ENCODE measurements at regions not wholly inside any gene's neighbourhood (a gene's known extent, or its start where the extent isn't known, plus 50 kb on each side); places are given as distances from the start of the nearest gene placed in this dataset.

DNA sequence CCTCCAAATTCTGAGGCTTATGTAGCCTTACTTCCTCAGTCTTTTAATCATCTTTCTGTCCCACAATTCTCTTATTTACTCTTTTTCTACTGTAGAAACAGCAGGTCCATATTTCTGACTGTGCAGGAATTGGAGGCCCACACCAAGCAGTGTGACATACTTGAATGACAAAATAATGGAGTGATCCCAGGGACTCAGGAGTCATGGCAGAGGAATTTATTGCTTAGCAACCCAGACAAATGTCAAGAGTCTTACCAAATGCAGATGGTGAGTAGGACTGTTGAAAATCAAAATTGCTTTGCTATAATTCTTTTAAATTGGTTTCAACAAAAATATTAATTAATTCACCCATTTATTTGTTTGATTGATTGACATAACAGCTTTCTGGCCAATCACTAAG is 59.9 kb downstream of the HTR1B start:
- DNase-seq: no peak

DNA sequence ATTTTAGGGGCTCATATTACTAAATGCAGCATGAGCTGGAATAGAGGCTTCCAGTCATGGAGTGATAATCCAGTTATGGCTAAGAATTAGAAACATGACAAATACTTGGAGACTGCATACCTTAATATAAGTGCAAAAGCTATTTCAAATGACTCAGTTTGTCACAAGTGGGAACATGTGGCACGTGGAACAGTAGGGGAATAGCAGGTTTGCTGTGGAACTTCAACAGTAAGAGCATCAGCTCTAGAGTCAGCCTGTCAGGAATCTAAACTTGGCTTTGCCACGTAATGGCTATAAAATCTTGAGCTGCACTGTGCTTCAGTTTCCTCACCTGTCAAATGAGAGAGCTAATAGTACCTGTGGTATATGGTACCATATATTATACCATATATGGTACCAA is 62.1 kb downstream of the HTR1B start:
- no peak for DNase-seq

DNA sequence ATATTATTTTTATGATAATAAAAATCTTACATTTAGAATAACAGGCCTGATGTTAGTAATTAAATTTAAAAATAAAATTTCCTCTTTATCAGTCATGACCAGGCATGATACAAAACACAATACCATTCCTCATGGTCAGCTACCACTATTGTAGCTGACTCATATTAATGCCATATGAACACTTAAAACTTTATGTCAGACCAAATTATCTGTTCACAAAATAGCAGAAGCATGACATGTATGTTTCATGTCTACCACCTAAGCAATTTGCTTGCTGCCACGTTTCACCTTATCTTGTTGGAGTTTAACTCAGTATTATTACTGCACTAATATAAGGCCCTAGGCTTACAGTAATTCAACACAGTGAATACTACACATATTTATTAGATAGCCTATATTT is 65.7 kb downstream of the HTR1B start:
- no peak for DNase-seq

GRCh38 chr6:77389402-77389801 is 73.9 kb downstream of the HTR1B start:
- DNase-seq: no peak

DNA sequence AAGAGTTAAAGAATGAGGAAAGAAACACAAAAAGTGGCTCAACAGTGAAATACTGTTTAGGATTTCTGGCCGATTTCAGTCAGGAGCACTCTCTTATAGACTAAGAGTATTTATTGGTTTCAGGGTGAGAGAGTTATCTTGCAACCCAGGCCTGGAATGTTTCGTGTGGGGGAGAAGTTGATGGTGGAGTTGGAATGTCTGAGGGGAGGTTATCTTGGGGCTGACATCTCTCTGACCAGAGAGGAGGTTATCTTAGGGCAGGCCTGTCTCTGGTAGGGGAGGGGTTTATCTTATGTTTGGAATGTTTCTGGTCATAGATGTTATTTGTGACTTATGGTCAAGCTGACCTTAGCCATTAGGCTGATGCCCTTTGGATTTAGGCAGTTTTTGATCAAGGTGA is 80.3 kb downstream of the HTR1B start:
- no peak for DNase-seq

GRCh38 chr6:77373955-77374354 is 89.3 kb downstream of the HTR1B start:
- no peak for DNase-seq

DNA sequence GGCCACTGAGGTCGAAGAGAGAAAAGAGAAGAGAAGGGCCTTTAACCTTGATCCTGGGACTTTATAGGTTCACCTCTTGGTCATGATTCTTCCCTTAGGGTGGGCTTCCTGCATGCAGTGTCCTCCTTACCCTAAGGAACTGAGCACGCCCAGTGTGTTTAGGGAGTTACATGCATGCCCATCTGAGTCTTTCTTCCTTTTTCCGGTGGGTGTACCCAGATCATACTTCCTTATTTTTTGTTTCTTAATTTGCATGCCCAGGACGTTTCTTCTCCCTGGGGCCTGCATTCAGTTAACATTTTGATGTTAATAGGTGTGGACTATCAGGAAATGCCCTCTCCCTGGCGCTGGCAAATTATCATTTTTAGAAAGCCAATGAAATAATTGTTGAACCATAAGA is 91.5 kb downstream of the HTR1B start:
- DNase-seq: no peak

GRCh38 chr6:77368660-77369313 is 94.5 kb downstream of the HTR1B start:
- no peak for DNase-seq

- DNase-seq: no peak
Measured at GRCh38 chr6:77366798-77367197, 96.5 kb downstream of the HTR1B start.

- DNase-seq: no peak
Measured at GRCh38 chr6:77363702-77364101, 99.6 kb downstream of the HTR1B start.

DNA sequence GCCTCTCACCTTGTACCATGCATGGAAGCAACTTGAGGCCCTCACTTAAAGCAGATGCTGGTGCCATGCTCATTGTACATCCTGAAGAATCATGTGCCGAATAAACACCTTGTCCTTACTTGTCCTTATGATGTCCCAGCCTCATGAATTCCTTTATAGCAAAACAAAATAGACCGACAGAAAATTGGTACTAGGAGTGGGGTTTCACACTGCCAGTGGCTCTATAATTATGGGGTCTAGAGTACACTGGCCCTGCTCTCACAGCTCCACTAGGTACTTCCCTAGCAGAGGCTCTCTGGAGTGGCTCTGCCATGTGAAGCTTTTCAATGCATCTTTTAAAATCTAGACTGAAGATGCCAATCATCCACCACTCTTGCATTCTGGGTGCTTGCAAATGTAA is 101.2 kb downstream of the HTR1B start:
- no peak for DNase-seq

GRCh38 chr6:77361018-77361417 is 102.3 kb downstream of the HTR1B start:
- DNase-seq: no peak

DNA sequence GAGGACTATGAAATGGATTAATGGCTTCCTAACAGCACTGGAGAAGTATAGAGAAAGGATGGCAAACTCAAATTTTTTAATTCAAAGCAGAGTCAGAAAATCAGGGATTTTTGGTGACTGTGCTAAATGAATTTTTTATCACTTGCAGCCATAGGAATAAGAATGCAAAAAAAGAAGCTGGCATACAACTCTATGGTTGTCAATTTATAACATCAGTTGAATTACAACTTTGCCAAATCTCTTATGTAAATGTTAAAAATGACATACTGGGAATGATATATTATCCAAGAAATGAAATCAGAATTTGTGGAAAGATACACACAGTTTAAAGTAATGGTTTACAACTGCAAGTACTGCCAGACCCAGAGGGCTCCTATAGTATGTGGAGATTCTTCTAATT is 106.5 kb downstream of the HTR1B start:
- no peak for DNase-seq

- DNase-seq: no peak
Measured at GRCh38 chr6:77354581-77354980, 108.7 kb downstream of the HTR1B start.

GRCh38 chr6:77353129-77353528 is 110.2 kb downstream of the HTR1B start:
- no peak for DNase-seq

- no peak for DNase-seq
Measured at GRCh38 chr6:77341058-77341986, 122.0 kb downstream of the HTR1B start.

GRCh38 chr6:77340331-77340730 is 123.0 kb downstream of the HTR1B start:
- no peak for DNase-seq

- no peak for DNase-seq
Measured at GRCh38 chr6:77339926-77340325, 123.4 kb downstream of the HTR1B start.

DNA sequence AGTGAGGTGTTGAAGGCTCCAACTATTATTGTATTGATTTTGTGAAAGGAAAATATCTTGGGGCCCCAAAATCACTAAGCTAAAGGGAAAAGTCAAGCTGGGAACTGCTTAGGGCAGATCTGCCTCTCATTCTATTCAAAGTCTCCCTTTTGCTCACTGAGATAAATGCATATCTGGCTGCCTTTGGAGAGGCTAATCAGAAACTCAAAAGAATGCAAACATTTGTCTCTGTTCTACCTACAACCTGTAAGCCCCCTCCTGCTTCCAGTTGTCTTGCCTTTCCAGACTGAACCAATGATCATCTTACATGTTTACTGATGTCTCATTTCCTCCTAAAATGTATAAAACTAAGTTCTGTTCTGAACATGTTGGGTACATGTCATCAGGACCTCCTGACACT is 125.9 kb downstream of the HTR1B start:
- no peak for DNase-seq

- DNase-seq: no peak
Measured at GRCh38 chr6:77334093-77334492, 129.2 kb downstream of the HTR1B start.

DNA sequence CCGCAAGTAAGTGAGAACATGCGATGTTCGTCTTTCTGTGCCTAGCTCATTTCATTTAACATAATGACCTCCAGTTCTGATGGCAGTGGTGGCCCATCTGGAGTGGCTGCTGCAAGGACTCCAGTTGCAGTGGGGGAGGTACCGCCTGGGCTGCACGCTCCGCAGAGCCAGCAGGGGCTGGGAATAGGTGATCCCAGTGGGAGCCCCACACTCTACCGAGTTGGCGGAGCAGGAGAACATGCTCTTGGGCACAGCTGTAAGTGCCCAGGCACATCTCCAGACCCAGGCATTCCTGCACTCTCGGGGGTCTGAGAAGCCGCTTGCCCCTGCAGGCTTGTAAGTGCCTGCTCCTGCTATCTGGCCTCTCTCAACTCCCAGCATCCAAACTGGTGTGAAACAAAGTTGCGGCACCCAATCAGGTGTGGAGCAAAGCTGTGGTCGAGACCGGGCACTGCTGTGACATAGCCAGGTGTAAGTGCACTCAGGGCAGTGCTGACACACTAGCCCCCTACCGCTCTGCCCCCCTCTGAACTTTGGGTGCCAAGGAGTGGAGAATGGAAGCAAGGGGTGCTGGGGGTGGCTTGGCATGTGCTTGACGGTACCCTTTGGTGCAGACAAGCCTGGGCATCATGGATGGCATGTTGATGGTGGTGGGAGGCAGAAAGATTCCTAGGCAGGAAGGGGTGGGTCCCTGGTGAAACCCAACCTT is 130.2 kb downstream of the HTR1B start:
- no peak for DNase-seq

- DNase-seq: no peak
Measured at GRCh38 chr6:77326711-77327110, 136.6 kb downstream of the HTR1B start.

DNA sequence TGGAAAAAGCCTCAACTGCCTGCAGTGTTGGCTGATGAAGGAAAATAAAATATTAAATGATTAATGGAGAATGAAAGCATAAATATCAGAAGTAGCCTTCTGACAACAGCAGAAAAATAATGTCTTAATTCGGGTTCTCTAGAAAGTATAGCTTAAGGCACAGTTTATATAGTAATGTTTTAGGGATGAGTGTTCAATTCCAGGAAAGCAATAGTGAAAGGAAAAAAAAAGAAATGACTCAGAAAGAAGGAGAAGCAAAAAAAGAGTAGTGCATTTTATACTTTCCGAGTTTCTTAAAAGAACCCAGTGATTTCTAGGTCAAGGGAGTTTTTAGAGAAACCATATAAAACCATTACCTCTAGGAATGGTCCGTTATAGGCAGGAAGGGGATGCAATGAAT is 137.3 kb downstream of the HTR1B start:
- DNase-seq: no peak

DNA sequence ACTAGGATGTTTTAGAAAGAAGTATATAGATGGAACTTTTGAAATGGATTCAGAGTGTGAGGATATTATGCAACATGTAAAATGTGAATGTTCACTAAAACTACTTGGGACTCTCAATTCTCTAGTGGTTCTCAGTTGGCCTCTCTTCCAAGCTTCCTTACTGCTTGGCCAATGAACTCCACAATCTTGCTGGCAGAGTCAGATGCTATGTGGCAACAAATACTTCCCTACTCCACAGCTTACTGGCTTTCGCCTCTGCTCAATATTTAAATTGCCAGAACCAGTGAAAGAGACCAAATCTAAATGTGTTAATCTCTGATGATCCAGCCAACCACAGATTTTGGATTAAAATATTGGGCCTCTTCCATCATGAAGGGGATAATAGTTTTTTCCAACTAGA is 138.4 kb downstream of the HTR1B start:
- peak; percentile 30 for DNase-seq
